GM12865 (cell line): ENCODE measurements at regions not wholly inside any gene's neighbourhood (a gene's known extent, or its start where the extent isn't known, plus 50 kb on each side); places are given as distances from the start of the nearest gene placed in this dataset.

Source experiments
- DNase-seq: peaks from one replicate; pipeline ENCODE4 v3.0.0; 2010; ENCODE audit warnings: low read depth
- H3K4me3 ChIP-seq: 2 replicates; pipeline ENCODE4 v1.5.1; 2011; ENCODE audit warnings: mild to moderate bottlenecking, low read depth, low read length, control low read depth
- TF ChIP-seq, protein P1 (sequence below): IDR thresholded peaks from 2 replicates; pipeline ENCODE4 v1.5.1; 2011; ENCODE audit warnings: low read length, control low read depth, low read depth, inconsistent platforms; ENCODE audit not compliant: insufficient read depth; ENCODE audit errors: missing control alignments

DNA sequence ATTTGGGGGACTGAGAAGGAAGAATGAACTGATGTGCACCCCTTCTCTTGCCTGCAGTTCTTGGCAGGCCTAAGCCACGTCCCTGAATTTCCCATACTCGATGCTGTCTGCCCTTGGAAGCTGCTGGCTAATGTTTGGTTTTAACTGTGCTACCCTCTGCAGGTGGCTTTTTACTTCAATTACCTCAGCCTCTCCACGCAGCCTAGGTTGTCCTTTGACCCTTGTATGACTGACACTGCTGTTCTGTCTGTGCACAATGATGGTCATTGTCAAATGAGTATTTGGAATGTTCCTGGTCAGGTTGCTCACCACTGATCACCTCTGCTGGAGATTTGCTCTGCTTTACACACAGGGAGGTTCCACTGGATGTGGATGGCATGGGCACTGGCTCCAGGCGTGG is 137.1 kb downstream of the ZNF518B start:
- DNase-seq: no peak
- H3K4me3 ChIP-seq: no peak overlapping the region
- TF ChIP-seq, protein P1, sequence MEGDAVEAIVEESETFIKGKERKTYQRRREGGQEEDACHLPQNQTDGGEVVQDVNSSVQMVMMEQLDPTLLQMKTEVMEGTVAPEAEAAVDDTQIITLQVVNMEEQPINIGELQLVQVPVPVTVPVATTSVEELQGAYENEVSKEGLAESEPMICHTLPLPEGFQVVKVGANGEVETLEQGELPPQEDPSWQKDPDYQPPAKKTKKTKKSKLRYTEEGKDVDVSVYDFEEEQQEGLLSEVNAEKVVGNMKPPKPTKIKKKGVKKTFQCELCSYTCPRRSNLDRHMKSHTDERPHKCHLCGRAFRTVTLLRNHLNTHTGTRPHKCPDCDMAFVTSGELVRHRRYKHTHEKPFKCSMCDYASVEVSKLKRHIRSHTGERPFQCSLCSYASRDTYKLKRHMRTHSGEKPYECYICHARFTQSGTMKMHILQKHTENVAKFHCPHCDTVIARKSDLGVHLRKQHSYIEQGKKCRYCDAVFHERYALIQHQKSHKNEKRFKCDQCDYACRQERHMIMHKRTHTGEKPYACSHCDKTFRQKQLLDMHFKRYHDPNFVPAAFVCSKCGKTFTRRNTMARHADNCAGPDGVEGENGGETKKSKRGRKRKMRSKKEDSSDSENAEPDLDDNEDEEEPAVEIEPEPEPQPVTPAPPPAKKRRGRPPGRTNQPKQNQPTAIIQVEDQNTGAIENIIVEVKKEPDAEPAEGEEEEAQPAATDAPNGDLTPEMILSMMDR: no peak

DNA sequence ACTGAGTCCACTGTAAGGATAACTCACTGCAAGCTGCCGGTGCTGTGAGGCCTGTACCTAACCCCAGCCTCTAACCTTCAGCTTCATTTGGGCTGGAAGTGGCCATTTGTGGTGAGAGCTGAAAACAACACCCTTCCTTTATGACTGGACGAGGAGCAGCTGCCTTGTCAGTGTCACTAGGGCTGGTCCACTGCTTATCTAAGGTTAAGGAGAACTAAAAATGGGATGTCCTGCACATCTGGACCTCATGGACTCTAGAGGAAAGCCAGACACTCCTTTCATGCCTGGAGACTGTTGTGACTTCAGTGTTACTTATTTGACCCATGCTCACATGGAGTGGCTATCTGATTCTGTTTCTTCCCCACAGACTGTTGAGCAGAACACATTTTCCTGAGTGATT is 139.9 kb downstream of the ZNF518B start:
- DNase-seq: no peak
- H3K4me3 ChIP-seq: no peak overlapping the region
- TF ChIP-seq, protein P1: no peak

DNA sequence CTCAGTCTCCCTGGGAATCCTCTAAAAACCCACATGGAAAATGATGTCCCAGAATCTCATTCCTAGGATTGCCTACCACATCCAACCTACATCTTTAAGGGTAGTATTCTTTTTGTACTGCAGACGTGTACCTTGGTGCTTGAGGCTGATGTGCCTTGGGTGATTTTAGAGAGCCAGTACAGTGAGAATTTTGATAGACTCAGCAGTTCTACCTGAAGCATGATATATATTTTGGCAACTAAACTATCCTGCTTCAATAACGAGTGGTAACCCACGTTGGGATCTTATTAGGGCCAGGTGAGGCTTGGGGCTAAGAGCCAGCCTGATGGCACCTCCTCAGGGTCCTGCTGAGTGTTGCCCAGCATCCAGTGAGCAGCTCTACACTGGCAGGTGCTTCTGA is 140.4 kb downstream of the ZNF518B start:
- H3K4me3 ChIP-seq: no peak overlapping the region
- TF ChIP-seq, protein P1: no peak
- no peak for DNase-seq

DNA sequence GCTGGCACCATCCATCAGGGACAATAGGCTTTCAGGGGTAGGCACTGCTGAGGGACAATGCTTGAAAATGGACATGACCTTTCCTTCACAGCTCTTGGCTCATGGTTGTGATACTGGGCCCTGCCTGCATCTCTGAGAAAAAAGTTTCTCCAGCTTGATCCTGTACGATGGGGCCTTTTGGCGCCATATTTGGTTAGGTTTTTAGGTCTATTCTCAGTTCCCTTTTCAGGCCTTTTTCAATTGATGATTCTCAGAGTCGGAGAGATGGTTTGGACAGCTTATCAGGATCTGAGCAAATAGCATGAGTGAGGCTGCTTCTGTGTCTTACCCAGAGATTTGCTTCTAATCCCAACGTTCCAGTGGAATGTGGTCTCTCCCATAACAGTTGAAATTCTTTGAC is 141.6 kb downstream of the ZNF518B start:
- no peak overlapping the region for H3K4me3 ChIP-seq
- TF ChIP-seq, protein P1: no peak
- no peak for DNase-seq

DNA sequence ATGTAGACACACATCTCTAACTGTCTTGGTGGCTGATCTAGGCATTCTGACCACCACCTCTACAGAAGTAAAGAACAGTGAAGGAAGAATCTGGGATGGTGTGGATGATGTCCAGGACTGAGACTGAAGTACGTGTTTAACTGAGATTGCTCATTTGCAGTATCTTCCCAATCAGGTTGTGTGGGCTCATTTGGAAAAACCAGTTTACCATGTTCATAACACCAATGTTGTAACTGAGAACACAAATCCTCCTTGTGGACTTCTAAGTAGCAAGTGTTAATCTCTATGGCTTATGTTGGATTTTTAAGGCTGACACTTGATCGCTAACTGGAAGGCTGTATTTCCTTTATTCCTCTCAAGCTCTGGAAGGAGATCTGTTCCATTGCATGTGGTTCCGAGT is 144.7 kb downstream of the ZNF518B start:
- H3K4me3 ChIP-seq: no peak overlapping the region
- TF ChIP-seq, protein P1: no peak

DNA sequence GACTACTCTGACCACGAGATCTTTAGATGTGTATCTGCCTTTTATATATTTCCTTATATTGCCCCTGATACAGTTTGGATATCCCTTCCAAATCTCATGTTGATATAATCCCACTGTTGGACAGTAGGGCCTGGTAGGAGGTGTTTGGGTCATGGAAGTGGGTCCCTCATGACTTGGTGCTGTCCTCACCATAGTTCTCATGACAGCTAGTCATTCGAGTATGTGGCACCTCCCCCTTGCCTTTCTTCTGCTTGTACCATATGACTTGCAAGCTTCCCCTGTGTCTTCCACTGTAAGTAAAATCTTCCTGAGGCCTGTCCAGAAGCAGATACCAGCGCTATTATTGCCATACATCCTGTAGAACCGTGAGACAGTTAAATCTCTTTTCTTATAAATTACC is 145.3 kb downstream of the ZNF518B start:
- DNase-seq: no peak
- no peak overlapping the region for H3K4me3 ChIP-seq
- TF ChIP-seq, protein P1: no peak

More for the DNA sequence above, 144.7 kb downstream of the ZNF518B start:
- no peak for DNase-seq

DNA sequence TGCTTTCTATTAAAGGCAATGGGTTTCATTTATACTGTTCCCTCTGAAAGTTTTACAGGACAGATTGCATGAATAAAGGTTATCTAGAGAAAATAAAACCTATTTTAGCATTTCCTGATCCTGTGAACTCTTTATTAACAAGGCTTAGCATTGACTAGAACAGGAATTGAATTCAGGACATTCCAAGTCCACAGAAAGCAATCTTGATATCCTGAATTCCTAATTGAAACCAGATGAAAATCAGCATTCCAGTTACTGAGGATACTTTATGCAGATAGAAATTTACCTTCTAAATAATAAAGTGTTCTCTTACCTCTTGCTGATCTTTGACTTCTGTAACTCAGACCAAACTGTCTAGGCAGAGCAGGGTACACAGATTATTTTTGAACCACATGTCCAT is 151.4 kb downstream of the ZNF518B start:
- TF ChIP-seq, protein P1: no peak
- no peak for DNase-seq
- no peak overlapping the region for H3K4me3 ChIP-seq
